Neural cell (in vitro differentiated cells): ENCODE measurements at regions not wholly inside any gene's neighbourhood (a gene's known extent, or its start where the extent isn't known, plus 50 kb on each side); places are given as distances from the start of the nearest gene placed in this dataset.

ENCODE experiments used
- H2AFZ ChIP-seq: fragments of 200-600, 300-800 bp; sonication (generic), shearing (Covaris generic); 2 replicates; pipeline ENCODE4 v1.6.0; 2014; ENCODE audit warnings: low read depth, mild to moderate bottlenecking, antibody characterized with exemption, low read length, moderate library complexity
- H3F3A ChIP-seq: fragments of 200-600 bp; shearing (Covaris generic); 2 replicates; pipeline ENCODE4 v1.6.1; 2016; ENCODE audit warnings: mild to moderate bottlenecking, moderate library complexity, mixed read lengths, antibody characterized with exemption, low read length; ENCODE audit not compliant: insufficient read depth, poor library complexity, severe bottlenecking
- H3K27ac ChIP-seq: fragments of 200-600, 300-800 bp; sonication (generic), shearing (Covaris generic); 2 replicates; pipeline ENCODE4 v1.5.1; 2014; ENCODE audit warnings: mild to moderate bottlenecking, low read length, moderate library complexity
- H3K27me3 ChIP-seq: fragments of 300-800, 200-600 bp; sonication (generic), shearing (Covaris generic); 2 replicates; pipeline ENCODE4 v1.6.0; 2014; ENCODE audit warnings: mild to moderate bottlenecking, low read depth, low read length, moderate library complexity; ENCODE audit not compliant: insufficient read depth
- H3K36me3 ChIP-seq: fragments of 300-800, 200-600 bp; sonication (generic), shearing (Covaris generic); 2 replicates; pipeline ENCODE4 v1.5.1; 2014; ENCODE audit warnings: mild to moderate bottlenecking, antibody characterized with exemption, low read length, moderate library complexity; ENCODE audit not compliant: insufficient read depth
- H3K4me2 ChIP-seq: fragments of 300-800, 200-600 bp; sonication (generic), shearing (Covaris generic); 2 replicates; pipeline ENCODE4 v1.6.0; 2014; ENCODE audit warnings: mild to moderate bottlenecking, low read length
- H3K4me3 ChIP-seq: fragments of 300-800, 200-600 bp; sonication (generic), shearing (Covaris generic); 2 replicates; pipeline ENCODE4 v1.5.1; 2014; ENCODE audit warnings: mild to moderate bottlenecking, low read length, moderate library complexity
- H3K79me2 ChIP-seq: fragments of 200-600 bp; shearing (Covaris generic); replicated peaks from 2 replicates; pipeline ENCODE4 v1.6.0; 2014; ENCODE audit warnings: mild to moderate bottlenecking, low read length, moderate library complexity; ENCODE audit not compliant: insufficient read depth
- H3K9ac ChIP-seq: fragments of 300-800, 200-600 bp; sonication (generic), shearing (Covaris generic); 2 replicates; pipeline ENCODE4 v1.6.1; 2016; ENCODE audit warnings: mild to moderate bottlenecking, low read length, mixed read lengths
- H3K9me2 ChIP-seq: fragments of 200-600 bp; shearing (Covaris generic); 2 replicates; pipeline ENCODE4 v1.6.1; 2016; ENCODE audit warnings: mild to moderate bottlenecking, low read length, mixed read lengths; ENCODE audit not compliant: insufficient read depth
- H3K9me3 ChIP-seq: fragments of 200-600, 300-800 bp; sonication (generic), shearing (Covaris generic); 2 replicates; pipeline ENCODE4 v1.6.1; 2016; ENCODE audit warnings: mild to moderate bottlenecking, mixed run types, low read length, moderate library complexity, mixed read lengths
- H4K20me1 ChIP-seq: fragments of 200-600 bp; shearing (Covaris generic); 2 replicates; pipeline ENCODE4 v1.6.1; 2016; ENCODE audit warnings: mild to moderate bottlenecking, mixed run types; ENCODE audit not compliant: insufficient read depth
- EP300 ChIP-seq: fragments of 450-650 bp; conservative IDR thresholded peaks from 2 replicates; pipeline ENCODE4 v1.6.1; 2014; ENCODE audit warnings: antibody characterized with exemption, mild to moderate bottlenecking, moderate library complexity; ENCODE audit not compliant: poor library complexity, severe bottlenecking
- EZH2 ChIP-seq: fragments of 200-600, 300-800 bp; shearing (Covaris generic), sonication (generic); IDR thresholded peaks from 2 replicates; pipeline ENCODE4 v1.6.1; 2014; ENCODE audit warnings: antibody characterized with exemption, low read length, borderline replicate concordance, mild to moderate bottlenecking; ENCODE audit not compliant: insufficient read depth, poor library complexity, severe bottlenecking
- MXI1 ChIP-seq: fragments of 450-650 bp; conservative IDR thresholded peaks from 2 replicates; pipeline ENCODE4 v1.6.1; 2014; ENCODE audit warnings: antibody characterized with exemption, mild to moderate bottlenecking; ENCODE audit not compliant: poor library complexity, severe bottlenecking
- POLR2AphosphoS5 ChIP-seq: IDR thresholded peaks from 2 replicates; pipeline ENCODE4 v1.6.1; 2012
- RAD21 ChIP-seq: fragments of 450-650 bp; conservative IDR thresholded peaks from 2 replicates; pipeline ENCODE4 v1.6.1; 2014; ENCODE audit warnings: antibody characterized with exemption, mild to moderate bottlenecking, moderate library complexity
- SMC3 ChIP-seq: fragments of 450-650 bp; conservative IDR thresholded peaks from 2 replicates; pipeline ENCODE4 v1.6.1; 2014; ENCODE audit warnings: antibody characterized with exemption, mild to moderate bottlenecking, moderate library complexity; ENCODE audit not compliant: poor library complexity
- TAF1 ChIP-seq: IDR thresholded peaks from 2 replicates; pipeline ENCODE4 v1.6.1; 2012; ENCODE audit warnings: low read depth
- TF ChIP-seq, protein P1 (sequence below): fragments of 450-650 bp; IDR thresholded peaks from 2 replicates; pipeline ENCODE4 v1.5.1; 2014; ENCODE audit warnings: antibody characterized with exemption, mild to moderate bottlenecking, moderate library complexity; ENCODE audit not compliant: poor library complexity, severe bottlenecking
- TF ChIP-seq, protein P2 (sequence below): IDR thresholded peaks from 2 replicates; pipeline ENCODE4 v1.6.1; 2012; ENCODE audit warnings: borderline replicate concordance

DNA sequence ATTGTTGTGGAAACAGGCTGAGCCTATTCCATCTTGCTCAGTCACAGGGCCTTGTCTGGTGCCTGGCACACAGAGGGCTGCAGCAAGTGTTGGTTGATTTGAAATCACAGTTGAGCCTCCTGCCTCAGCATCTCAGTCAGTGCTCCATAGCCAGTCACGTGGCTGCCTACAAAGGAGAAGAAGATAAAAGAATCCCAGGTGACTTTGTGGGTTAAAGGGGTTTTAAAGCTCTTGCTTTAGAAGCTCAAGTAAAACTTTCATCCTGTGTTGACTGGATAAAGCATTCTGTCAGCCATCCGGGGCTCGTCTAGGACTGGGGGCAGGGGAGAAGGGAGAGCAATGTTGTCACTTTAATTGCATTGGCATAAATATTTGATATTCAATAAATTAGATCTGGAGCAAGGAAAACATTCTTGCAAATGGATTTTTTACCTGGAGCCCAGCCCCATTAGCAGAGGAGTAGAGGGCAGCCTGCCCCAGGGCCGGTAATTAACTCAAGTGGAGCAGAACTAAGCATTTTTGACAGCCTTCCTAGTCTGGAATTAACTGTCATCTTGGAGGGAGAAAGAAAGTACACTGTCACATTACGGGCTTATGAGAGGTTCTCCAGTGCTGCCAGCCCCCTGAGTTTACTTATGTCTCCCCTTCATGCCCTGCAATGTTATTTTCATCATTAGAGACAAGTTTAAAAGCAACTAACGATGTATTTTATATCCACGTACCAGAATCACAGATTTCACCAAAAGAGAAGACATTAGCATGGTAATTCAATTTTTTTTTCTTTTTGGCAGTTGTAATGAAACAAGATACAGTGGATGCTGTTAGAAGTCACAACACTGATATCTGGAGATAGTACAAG, 71.7 kb upstream of the GTSF1L start:
- H4K20me1 ChIP-seq, result no peaks in the 10 kb centered on the region
- no peaks in the 10 kb centered on the region for H3F3A ChIP-seq
- TF ChIP-seq SMC3 (no peak), EP300 (peak; percentile 24)
- no peaks in the 10 kb centered on the region for H3K9me3 ChIP-seq
- no peak overlapping the region for H2AFZ ChIP-seq
- peak overlapping the region; percentile 22 for H3K27ac ChIP-seq
- peak overlapping the region; percentile 34 for H3K4me3 ChIP-seq
- no peaks in the 10 kb centered on the region for H3K9me2 ChIP-seq
- H3K9ac ChIP-seq, result peak overlapping the region; percentile 27
- no peak overlapping the region for H3K4me2 ChIP-seq
- no peaks in the 10 kb centered on the region for H3K36me3 ChIP-seq
- H3K79me2 ChIP-seq, result no peaks in the 10 kb centered on the region
- no peaks in the 10 kb centered on the region for H3K27me3 ChIP-seq

DNA sequence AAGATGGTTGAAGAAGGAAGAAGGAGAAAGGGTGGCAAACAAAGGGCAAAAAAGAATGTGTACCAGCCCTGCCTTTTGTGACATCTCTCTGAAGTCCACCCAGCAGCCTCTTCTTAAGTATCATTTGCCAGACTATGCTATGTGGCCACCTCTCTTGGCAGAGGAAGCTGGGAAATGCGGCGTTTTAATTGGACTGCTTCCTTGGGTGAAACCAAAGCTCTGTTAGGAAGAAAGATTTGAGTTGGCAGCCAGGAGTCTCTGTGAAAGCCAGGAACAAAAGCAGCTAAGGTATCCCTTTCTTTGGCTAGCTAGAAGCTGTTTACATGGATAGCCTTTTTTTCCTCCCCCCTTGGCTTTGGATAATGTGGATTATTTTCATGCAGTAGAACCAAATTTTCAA, 67.5 kb upstream of the GTSF1L start:
- Histone ChIP-seq H3K27ac (no peak overlapping the region), H3K9me3 (peaks cover 5% of the 10 kb centered on the region), H3F3A (no peaks in the 10 kb centered on the region), H3K4me2 (no peak overlapping the region), H3K27me3 (no peaks in the 10 kb centered on the region), H2AFZ (no peak overlapping the region), H3K9ac (no peak overlapping the region), H3K9me2 (no peaks in the 10 kb centered on the region), H3K36me3 (no peaks in the 10 kb centered on the region), H4K20me1 (no peaks in the 10 kb centered on the region), H3K79me2 (no peaks in the 10 kb centered on the region), H3K4me3 (no peak overlapping the region)
- TF ChIP-seq EP300 (no peak), SMC3 (no peak), TAF1 (no peak), RAD21 (no peak), MXI1 (no peak), POLR2AphosphoS5 (no peak), EZH2 (no peak)
- TF ChIP-seq, protein P1, sequence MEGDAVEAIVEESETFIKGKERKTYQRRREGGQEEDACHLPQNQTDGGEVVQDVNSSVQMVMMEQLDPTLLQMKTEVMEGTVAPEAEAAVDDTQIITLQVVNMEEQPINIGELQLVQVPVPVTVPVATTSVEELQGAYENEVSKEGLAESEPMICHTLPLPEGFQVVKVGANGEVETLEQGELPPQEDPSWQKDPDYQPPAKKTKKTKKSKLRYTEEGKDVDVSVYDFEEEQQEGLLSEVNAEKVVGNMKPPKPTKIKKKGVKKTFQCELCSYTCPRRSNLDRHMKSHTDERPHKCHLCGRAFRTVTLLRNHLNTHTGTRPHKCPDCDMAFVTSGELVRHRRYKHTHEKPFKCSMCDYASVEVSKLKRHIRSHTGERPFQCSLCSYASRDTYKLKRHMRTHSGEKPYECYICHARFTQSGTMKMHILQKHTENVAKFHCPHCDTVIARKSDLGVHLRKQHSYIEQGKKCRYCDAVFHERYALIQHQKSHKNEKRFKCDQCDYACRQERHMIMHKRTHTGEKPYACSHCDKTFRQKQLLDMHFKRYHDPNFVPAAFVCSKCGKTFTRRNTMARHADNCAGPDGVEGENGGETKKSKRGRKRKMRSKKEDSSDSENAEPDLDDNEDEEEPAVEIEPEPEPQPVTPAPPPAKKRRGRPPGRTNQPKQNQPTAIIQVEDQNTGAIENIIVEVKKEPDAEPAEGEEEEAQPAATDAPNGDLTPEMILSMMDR, result no peak
- TF ChIP-seq, protein P2, sequence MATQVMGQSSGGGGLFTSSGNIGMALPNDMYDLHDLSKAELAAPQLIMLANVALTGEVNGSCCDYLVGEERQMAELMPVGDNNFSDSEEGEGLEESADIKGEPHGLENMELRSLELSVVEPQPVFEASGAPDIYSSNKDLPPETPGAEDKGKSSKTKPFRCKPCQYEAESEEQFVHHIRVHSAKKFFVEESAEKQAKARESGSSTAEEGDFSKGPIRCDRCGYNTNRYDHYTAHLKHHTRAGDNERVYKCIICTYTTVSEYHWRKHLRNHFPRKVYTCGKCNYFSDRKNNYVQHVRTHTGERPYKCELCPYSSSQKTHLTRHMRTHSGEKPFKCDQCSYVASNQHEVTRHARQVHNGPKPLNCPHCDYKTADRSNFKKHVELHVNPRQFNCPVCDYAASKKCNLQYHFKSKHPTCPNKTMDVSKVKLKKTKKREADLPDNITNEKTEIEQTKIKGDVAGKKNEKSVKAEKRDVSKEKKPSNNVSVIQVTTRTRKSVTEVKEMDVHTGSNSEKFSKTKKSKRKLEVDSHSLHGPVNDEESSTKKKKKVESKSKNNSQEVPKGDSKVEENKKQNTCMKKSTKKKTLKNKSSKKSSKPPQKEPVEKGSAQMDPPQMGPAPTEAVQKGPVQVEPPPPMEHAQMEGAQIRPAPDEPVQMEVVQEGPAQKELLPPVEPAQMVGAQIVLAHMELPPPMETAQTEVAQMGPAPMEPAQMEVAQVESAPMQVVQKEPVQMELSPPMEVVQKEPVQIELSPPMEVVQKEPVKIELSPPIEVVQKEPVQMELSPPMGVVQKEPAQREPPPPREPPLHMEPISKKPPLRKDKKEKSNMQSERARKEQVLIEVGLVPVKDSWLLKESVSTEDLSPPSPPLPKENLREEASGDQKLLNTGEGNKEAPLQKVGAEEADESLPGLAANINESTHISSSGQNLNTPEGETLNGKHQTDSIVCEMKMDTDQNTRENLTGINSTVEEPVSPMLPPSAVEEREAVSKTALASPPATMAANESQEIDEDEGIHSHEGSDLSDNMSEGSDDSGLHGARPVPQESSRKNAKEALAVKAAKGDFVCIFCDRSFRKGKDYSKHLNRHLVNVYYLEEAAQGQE, result no peak
